ENCODE measurements at regions not wholly inside any gene's neighbourhood (a gene's known extent, or its start where the extent isn't known, plus 50 kb on each side); places are given as distances from the start of the nearest gene placed in this dataset.

- BruUV-seq (replicated peaks) = no TSS peak
- TF ChIP-seq POLR2A (IDR thresholded peaks at IDR 0.05; ENCODE audit: low read depth, low read length) (no peak), GATA2 (IDR thresholded peaks at IDR 0.05; ENCODE audit: insufficient read depth, insufficient read length, low read depth, low read length) (no peak), EZH2 (IDR thresholded peaks at IDR 0.05; ENCODE audit: borderline replicate concordance, low read depth, low read length, severe bottlenecking) (no peak), CTCF (IDR thresholded peaks at IDR 0.05; ENCODE audit: extremely low read depth in 1 of 2, insufficient read depth in 1 of 2, low read depth in 1 of 2, low read length in 2 of 2) (no peak), FOS (IDR thresholded peaks at IDR 0.05; ENCODE audit: borderline replicate concordance, insufficient read depth, low read length) (no peak), POLR2AphosphoS5 (IDR thresholded peaks at IDR 0.05; ENCODE audit: insufficient read depth, low read depth, low read length) (no peak), MAX (IDR thresholded peaks at IDR 0.05; ENCODE audit: insufficient read depth, insufficient read length) (no peak), JUN (IDR thresholded peaks at IDR 0.05; ENCODE audit: borderline replicate concordance, insufficient read depth, insufficient read length, low read depth) (no peak)
- FAIRE-seq (no peak), DNase-seq (ENCODE audit: low read depth, low spot score) (no peak)
- no peak overlapping the region for H3K9ac ChIP-seq (replicated peaks; ENCODE audit: extremely low read depth, insufficient read depth, low read length)
- H2AFZ ChIP-seq (ENCODE audit: low read depth, low read length) = no peak overlapping the region
- no peaks in the 10 kb centered on the region for H4K20me1 ChIP-seq (replicated peaks; ENCODE audit: control insufficient read depth, extremely low read depth, insufficient read depth, low read length)
- ChIA-PET POLR2A (no interaction called here), CTCF (no interaction called here)
- H3K27ac ChIP-seq (ENCODE audit: insufficient read depth, low read depth, low read length) = no peak overlapping the region
- H3K4me2 ChIP-seq (ENCODE audit: insufficient read depth, low read length) = no peak overlapping the region
- no peak overlapping the region for H3K4me3 ChIP-seq (replicated peaks in 1 of 3; ENCODE audit: insufficient read depth in 1 of 3, low read depth in 1 of 3, low read length in 3 of 3)
- intact Hi-C loops (cut with micrococcal nuclease) (no loop called here), dilution Hi-C loops (cut with MboI; ENCODE audit: extremely low pct_ligation_motif_present, low sequenced_read_pairs) (no loop called here)
- H3K9me3 ChIP-seq (replicated peaks; ENCODE audit: control insufficient read depth, insufficient read depth, low read length) = no peaks in the 10 kb centered on the region
- H3K9me1 ChIP-seq (replicated peaks; ENCODE audit: control insufficient read depth, extremely low read depth, insufficient read depth, low read length) = no peaks in the 10 kb centered on the region
- no peaks in the 10 kb centered on the region for H3K4me1 ChIP-seq (ENCODE audit: control insufficient read depth, extremely low read depth, insufficient read depth, low read length)
- H3K79me2 ChIP-seq (ENCODE audit: control insufficient read depth, insufficient read depth, low read length) = no peaks in the 10 kb centered on the region
- H3K27me3 ChIP-seq (ENCODE audit: control insufficient read depth in 2 of 2, insufficient read depth in 2 of 2, low read length in 2 of 2) = no peaks in the 10 kb centered on the region
- H3K36me3 ChIP-seq (ENCODE audit: control insufficient read depth in 2 of 2, extremely low read depth in 1 of 2, insufficient read depth in 2 of 2, low read length in 2 of 2) = no peaks in the 10 kb centered on the region
These were observed 213.1 kb downstream of the C7orf25 start for GRCh38 chr7:42698600-42699374.
